Fibroblast of mammary gland (primary cell): ENCODE measurements at regions not wholly inside any gene's neighbourhood (a gene's known extent, or its start where the extent isn't known, plus 50 kb on each side); places are given as distances from the start of the nearest gene placed in this dataset.

ENCODE experiments used
- DNase-seq: peaks from one replicate; pipeline ENCODE4 v3.0.0-alpha.2; 2010; ENCODE audit warnings: low read depth
- H3K4me3 ChIP-seq: 2 replicates; pipeline ENCODE4 v1.5.1; 2011; ENCODE audit warnings: low read depth, mild to moderate bottlenecking, low read length, moderate library complexity; ENCODE audit not compliant: control insufficient read depth
- CTCF ChIP-seq: conservative IDR thresholded peaks from 2 replicates; pipeline ENCODE4 v1.5.1; 2011; ENCODE audit warnings: low read depth, low read length, inconsistent platforms; ENCODE audit not compliant: control insufficient read depth, insufficient read depth

DNA sequence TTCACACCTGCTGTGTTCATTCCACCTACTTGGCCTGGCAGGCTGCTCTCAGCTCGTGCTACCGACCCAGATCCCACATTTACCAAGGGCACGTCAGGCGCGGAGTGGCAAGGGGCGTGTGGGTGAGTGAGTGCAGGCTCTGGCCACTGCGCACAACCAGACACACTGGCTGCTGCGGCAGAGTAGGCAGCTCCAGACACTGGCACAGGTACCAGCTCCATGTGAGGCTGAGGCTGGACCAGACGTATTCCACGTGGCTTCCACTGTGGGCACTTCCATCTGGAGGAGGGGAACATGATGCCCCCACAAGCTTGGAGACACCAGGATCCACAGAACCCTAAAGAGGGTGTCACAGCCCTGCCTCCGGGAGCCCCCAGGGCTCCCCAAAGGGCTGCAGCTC is 74.6 kb upstream of the ZNF804A start:
- DNase-seq: no peak
- TF ChIP-seq CTCF: no peak
- H3K4me3 ChIP-seq: no peak overlapping the region

- DNase-seq: no peak
- H3K4me3 ChIP-seq: no peak overlapping the region
- no peak for TF ChIP-seq CTCF
These were observed 73.6 kb upstream of the ZNF804A start for GRCh38 chr2:184524551-184525382.

DNA sequence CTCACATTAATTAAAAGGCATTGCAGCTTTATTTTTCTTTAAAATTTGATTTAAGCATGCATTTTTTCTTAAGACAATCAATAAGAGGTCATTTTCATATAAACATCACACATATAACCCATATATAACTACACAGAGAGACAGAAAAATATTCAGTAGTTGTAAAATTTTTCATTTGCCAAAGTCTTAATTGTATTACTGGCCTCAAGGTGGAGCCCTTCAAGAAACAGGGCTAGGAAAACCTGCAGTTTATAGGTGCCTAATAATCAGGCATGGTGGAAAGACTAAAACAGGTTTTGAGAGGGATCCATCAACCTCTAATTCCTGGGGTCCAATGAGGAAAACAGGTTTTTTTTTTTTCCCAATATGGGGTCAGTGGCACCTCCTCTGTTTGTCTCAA is 71.3 kb upstream of the ZNF804A start:
- DNase-seq: no peak
- no peak for TF ChIP-seq CTCF
- H3K4me3 ChIP-seq: no peak overlapping the region

GRCh38 chr2:184528119-184528518 is 70.2 kb upstream of the ZNF804A start:
- no peak for TF ChIP-seq CTCF
- DNase-seq: no peak
- H3K4me3 ChIP-seq: no peak overlapping the region

DNA sequence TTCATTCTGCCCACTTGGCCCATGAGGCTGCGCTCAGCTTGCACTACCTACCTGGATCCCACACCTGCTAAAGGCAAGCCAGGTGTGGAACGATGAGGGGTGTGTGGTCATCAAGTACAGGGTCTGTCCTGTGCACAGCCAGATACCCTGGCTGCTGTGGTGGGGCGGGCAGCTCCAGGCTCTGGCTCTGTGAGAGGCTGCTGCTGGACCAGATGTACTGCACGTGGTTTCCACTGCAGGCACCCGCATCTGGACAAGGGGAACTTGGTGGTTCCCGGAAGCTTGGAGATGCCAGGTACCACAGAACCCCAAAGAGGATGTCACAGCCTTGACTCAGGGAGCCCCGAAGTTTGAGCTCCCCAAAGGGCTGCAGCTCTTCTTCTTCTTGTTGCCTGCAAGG is 68.1 kb upstream of the ZNF804A start:
- no peak for DNase-seq
- H3K4me3 ChIP-seq: no peak overlapping the region
- TF ChIP-seq CTCF: no peak

GRCh38 chr2:184530959-184531358 is 67.4 kb upstream of the ZNF804A start:
- TF ChIP-seq CTCF: no peak
- DNase-seq: no peak
- no peak overlapping the region for H3K4me3 ChIP-seq
